Uterus (tissue), 3 donors: ENCODE measurements at regions not wholly inside any gene's neighbourhood (a gene's known extent, or its start where the extent isn't known, plus 50 kb on each side); places are given as distances from the start of the nearest gene placed in this dataset.

Experiments used
- DNase-seq, 2 donors: peaks; one replicate each; pipeline ENCODE4 v3.0.0-alpha.2; 2019 to 2020
- H3K27ac ChIP-seq, 2 donors: fragments of 200-600 bp; sonication (generic); 1 replicate in 1 of 2; 2 replicates in 1 of 2; pipeline ENCODE4 v1.5.1; 2016 to 2018
- H3K27me3 ChIP-seq, 2 donors: fragments of 200-600 bp; sonication (generic); one replicate each; pipeline ENCODE4 v1.5.1; 2018 to 2019; ENCODE audit warnings: control low read depth in 1 of 2
- H3K36me3 ChIP-seq, 2 donors: fragments of 200-600 bp; sonication (generic); one replicate each; pipeline ENCODE4 v1.5.1; 2019; ENCODE audit warnings: control low read depth in 1 of 2
- H3K4me1 ChIP-seq, 2 donors: fragments of 200-600 bp; sonication (generic); one replicate each; pipeline ENCODE4 v1.5.1; 2018 to 2019; ENCODE audit warnings: control low read depth in 1 of 2
- H3K4me3 ChIP-seq, 2 donors: fragments of 200-600 bp; sonication (generic); 1 replicate in 1 of 2; 2 replicates in 1 of 2; pipeline ENCODE4 v1.5.1; 2018 to 2019; ENCODE audit warnings: mild to moderate bottlenecking in 1 of 2
- H3K9me3 ChIP-seq, 2 donors: fragments of 200-600 bp; sonication (generic); one replicate each; pipeline ENCODE4 v1.5.1; 2019; ENCODE audit warnings: control low read depth in 1 of 2
- CTCF ChIP-seq, 4 experiments: fragments of 200-600 bp in 2 of 4; fragments of 450-650 bp in 2 of 4; sonication (generic) in 2 of 4; IDR thresholded peaks; one replicate each; pipeline ENCODE4 v1.5.1; 2016 to 2019; ENCODE audit warnings: antibody characterized with exemption in 4 of 4, mild to moderate bottlenecking in 2 of 4, moderate library complexity in 1 of 4
- POLR2A ChIP-seq, 2 donors: fragments of 450-650 bp; IDR thresholded peaks; one replicate each; pipeline ENCODE4 v1.6.1; 2016; ENCODE audit warnings: antibody characterized with exemption in 2 of 2, mild to moderate bottlenecking in 1 of 2, moderate library complexity in 1 of 2
- intact Hi-C: fragments of 100-400 bp; cut with DNase I; formaldehyde crosslinking; loops from one replicate; pipeline ENCODE4 v1.15.1; 2023; ENCODE audit warnings: low total_unique reads
- donor health status: DM: yes; HTN: yes; CAD: no.

- no peak for DNase-seq
- no peak overlapping the region for H3K4me3 ChIP-seq
- H3K27me3 ChIP-seq = no peaks in the 10 kb centered on the region
- TF ChIP-seq CTCF (IDR thresholded peaks at IDR 0.05) (no peak), POLR2A (IDR thresholded peaks at IDR 0.05) (no peak)
- H3K27ac ChIP-seq = no peak overlapping the region
- H3K4me1 ChIP-seq = no peaks in the 10 kb centered on the region
- intact Hi-C loops = no loop called here
- no peaks in the 10 kb centered on the region for H3K36me3 ChIP-seq
- no peaks in the 10 kb centered on the region for H3K9me3 ChIP-seq
These were observed 201.8 kb upstream of the NMUR2 start for GRCh38 chr5:152606776-152607364.

GRCh38 chr5:152607401-152608160, 202.5 kb upstream of the NMUR2 start:
- no peaks in the 10 kb centered on the region for H3K4me1 ChIP-seq
- no peak overlapping the region for H3K4me3 ChIP-seq
- DNase-seq = no peak
- H3K9me3 ChIP-seq = no peaks in the 10 kb centered on the region
- TF ChIP-seq POLR2A (IDR thresholded peaks at IDR 0.05) = no peak
- TF ChIP-seq CTCF (IDR thresholded peaks at IDR 0.05) = no peak
- H3K36me3 ChIP-seq = no peaks in the 10 kb centered on the region
- intact Hi-C loops = no loop called here
- H3K27me3 ChIP-seq = no peaks in the 10 kb centered on the region
- H3K27ac ChIP-seq = no peak overlapping the region

DNA sequence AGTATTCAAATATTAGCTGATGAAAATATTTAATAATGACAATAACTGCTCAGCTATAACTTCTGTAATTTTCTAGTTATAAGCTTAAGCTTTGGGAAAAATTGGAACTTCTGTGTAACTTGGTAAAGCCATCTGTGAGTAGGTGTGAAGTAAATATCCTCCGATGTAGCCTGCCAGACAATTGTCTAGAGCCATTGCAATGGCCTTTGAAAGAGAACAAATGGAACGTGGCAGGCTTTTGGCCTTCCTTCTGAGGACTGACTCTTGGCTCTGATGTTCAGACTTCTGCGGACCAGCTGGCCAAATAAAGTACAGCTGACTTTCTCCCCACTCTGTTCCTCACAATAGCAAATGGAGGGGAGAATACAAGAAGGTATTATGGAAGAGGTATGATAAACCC, 203.4 kb upstream of the NMUR2 start:
- TF ChIP-seq POLR2A (IDR thresholded peaks at IDR 0.05) (no peak), CTCF (IDR thresholded peaks at IDR 0.05) (no peak)
- H3K4me3 ChIP-seq = no peak overlapping the region

GRCh38 chr5:152619756-152620155, 214.7 kb upstream of the NMUR2 start:
- no peaks in the 10 kb centered on the region for H3K36me3 ChIP-seq
- TF ChIP-seq POLR2A (IDR thresholded peaks at IDR 0.05) = no peak
- TF ChIP-seq CTCF (IDR thresholded peaks at IDR 0.05) = no peak
- H3K9me3 ChIP-seq = no peaks in the 10 kb centered on the region
- DNase-seq = no peak
- no peaks in the 10 kb centered on the region for H3K4me1 ChIP-seq
- intact Hi-C loops = no loop called here
- no peaks in the 10 kb centered on the region for H3K27me3 ChIP-seq
- H3K27ac ChIP-seq = no peak overlapping the region
- no peak overlapping the region for H3K4me3 ChIP-seq

More for the DNA sequence above, 203.4 kb upstream of the NMUR2 start:
- intact Hi-C loops = no loop called here
- no peaks in the 10 kb centered on the region for H3K9me3 ChIP-seq
- no peaks in the 10 kb centered on the region for H3K36me3 ChIP-seq
- H3K4me1 ChIP-seq = no peaks in the 10 kb centered on the region
- H3K27ac ChIP-seq = no peak overlapping the region
- H3K27me3 ChIP-seq = no peaks in the 10 kb centered on the region
- no peak for DNase-seq

DNA sequence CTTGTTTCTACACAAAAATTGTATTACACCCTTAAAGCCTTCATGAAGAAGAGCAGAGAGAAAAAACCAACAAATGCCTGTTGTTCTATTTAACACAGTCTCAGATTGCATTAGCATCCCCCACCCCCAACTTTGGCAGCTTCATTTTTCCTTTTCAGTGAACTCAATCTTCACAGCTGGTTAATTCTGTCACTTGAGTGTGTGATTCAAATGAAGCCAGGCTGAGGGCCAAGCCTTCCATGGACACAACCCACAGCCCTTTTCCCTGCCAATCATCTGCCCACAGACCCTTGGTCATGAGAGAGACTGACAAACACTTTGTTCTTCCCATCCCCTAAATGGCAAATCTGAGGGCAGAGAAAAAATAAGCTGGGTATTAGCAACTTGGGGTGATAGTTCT, 217.5 kb upstream of the NMUR2 start:
- no peak for DNase-seq
- H3K27ac ChIP-seq = no peak overlapping the region
- TF ChIP-seq CTCF (IDR thresholded peaks at IDR 0.05) (no peak), POLR2A (IDR thresholded peaks at IDR 0.05) (no peak)
- no peak overlapping the region for H3K4me3 ChIP-seq
- no peaks in the 10 kb centered on the region for H3K9me3 ChIP-seq
- no peaks in the 10 kb centered on the region for H3K27me3 ChIP-seq
- H3K36me3 ChIP-seq = no peaks in the 10 kb centered on the region
- intact Hi-C loops = no loop called here
- H3K4me1 ChIP-seq = no peaks in the 10 kb centered on the region
